ENCODE measurements at regions not wholly inside any gene's neighbourhood (a gene's known extent, or its start where the extent isn't known, plus 50 kb on each side); places are given as distances from the start of the nearest gene placed in this dataset.

- no peak for DNase-seq
Measured at GRCh38 chr14:98074111-98074510, 1197.9 kb downstream of the BCL11B start.

- no peak for DNase-seq
Measured at GRCh38 chr14:98077176-98077575, 1194.8 kb downstream of the BCL11B start.

GRCh38 chr14:98082833-98083232 lies 1189.2 kb downstream of the BCL11B start:
- no peak for DNase-seq

GRCh38 chr14:98085751-98086150 lies 1186.2 kb downstream of the BCL11B start:
- no peak for DNase-seq

- DNase-seq: no peak
Measured at GRCh38 chr14:98093111-98093510, 1178.9 kb downstream of the BCL11B start.

GRCh38 chr14:98099527-98099926 lies 1172.5 kb downstream of the BCL11B start:
- DNase-seq: no peak

GRCh38 chr14:98101323-98101722 lies 1170.7 kb downstream of the BCL11B start:
- DNase-seq: no peak

GRCh38 chr14:98103705-98104104 lies 1168.3 kb downstream of the BCL11B start:
- no peak for DNase-seq

GRCh38 chr14:98109326-98109725 lies 1162.7 kb downstream of the BCL11B start:
- no peak for DNase-seq

GRCh38 chr14:98112194-98112780 lies 1159.7 kb downstream of the BCL11B start:
- no peak for DNase-seq

- no peak for DNase-seq
Measured at GRCh38 chr14:98114122-98114895, 1157.7 kb downstream of the BCL11B start.

GRCh38 chr14:98114946-98115345 lies 1157.1 kb downstream of the BCL11B start:
- no peak for DNase-seq

- no peak for DNase-seq
Measured at GRCh38 chr14:98118749-98119148, 1153.2 kb downstream of the BCL11B start.

- DNase-seq: no peak
Measured at GRCh38 chr14:98119739-98120138, 1152.3 kb downstream of the BCL11B start.

- DNase-seq: no peak
Measured at GRCh38 chr14:98120831-98121464, 1151.0 kb downstream of the BCL11B start.

GRCh38 chr14:98122527-98122926 lies 1149.5 kb downstream of the BCL11B start:
- DNase-seq: no peak

GRCh38 chr14:98130691-98131090 lies 1141.3 kb downstream of the BCL11B start:
- DNase-seq: no peak

- no peak for DNase-seq
Measured at GRCh38 chr14:98131406-98131805, 1140.6 kb downstream of the BCL11B start.

- DNase-seq: no peak
Measured at GRCh38 chr14:98133806-98134205, 1138.2 kb downstream of the BCL11B start.

GRCh38 chr14:98136012-98136789 lies 1135.8 kb downstream of the BCL11B start:
- DNase-seq: no peak

- no peak for DNase-seq
Measured at GRCh38 chr14:98137131-98138025, 1134.6 kb downstream of the BCL11B start.

- peak; percentile 44 to 72 (median 55) for DNase-seq
Measured at GRCh38 chr14:98138666-98139065, 1133.3 kb downstream of the BCL11B start.
